Thoracic aorta (tissue), 2 donors: ENCODE measurements at regions not wholly inside any gene's neighbourhood (a gene's known extent, or its start where the extent isn't known, plus 50 kb on each side); places are given as distances from the start of the nearest gene placed in this dataset.

Experiments used
- ATAC-seq: fragments of 150-250 bp; one replicate; pipeline ENCODE4 v1.8.0; 2017; ENCODE audit warnings: low read depth; ENCODE audit not compliant: insufficient number of reproducible peaks, low FRiP score
- DNase-seq: peaks from one replicate; pipeline ENCODE4 v3.0.0-alpha.2; 2020; ENCODE audit warnings: low spot score
- H3K27ac ChIP-seq, 2 donors: fragments of 200-600 bp; sonication (generic); 1 replicate in 1 of 2; 2 replicates in 1 of 2; pipeline ENCODE4 v1.5.1; 2016; ENCODE audit warnings: mild to moderate bottlenecking in 2 of 2, moderate library complexity in 2 of 2
- H3K27me3 ChIP-seq: fragments of 200-600 bp; sonication (generic); replicated peaks from 2 replicates; pipeline ENCODE4 v1.6.0; 2016; ENCODE audit warnings: mild to moderate bottlenecking; ENCODE audit not compliant: insufficient read depth
- H3K36me3 ChIP-seq: fragments of 200-600 bp; sonication (generic); one replicate; pipeline ENCODE4 v1.5.1; 2016
- H3K4me1 ChIP-seq, 2 donors: fragments of 200-600 bp; sonication (generic); 1 replicate in 1 of 2; 2 replicates in 1 of 2; pipeline versions ENCODE4 v1.5.1 to v1.6.0; 2016; ENCODE audit warnings: low read depth in 2 of 2, mild to moderate bottlenecking in 1 of 2; ENCODE audit not compliant: control insufficient read depth in 1 of 2
- H3K4me3 ChIP-seq: fragments of 200-600 bp; sonication (generic); 2 replicates; pipeline ENCODE4 v1.5.1; 2016; ENCODE audit warnings: mild to moderate bottlenecking
- H3K9me3 ChIP-seq: fragments of 200-600 bp; sonication (generic); 2 replicates; pipeline ENCODE4 v1.5.1; 2016
- TF ChIP-seq, protein P1 (sequence below): fragments of 200-600 bp; sonication (generic); IDR thresholded peaks from one replicate; pipeline ENCODE4 v1.5.1; 2019; ENCODE audit warnings: antibody characterized with exemption

- Histone ChIP-seq H3K27me3 (no peaks in the 10 kb centered on the region), H3K4me1 (no peaks in the 10 kb centered on the region), H3K27ac (no peak overlapping the region), H3K36me3 (no peaks in the 10 kb centered on the region), H3K4me3 (no peak overlapping the region), H3K9me3 (no peaks in the 10 kb centered on the region)
- ATAC-seq (no peak), DNase-seq (no peak)
- TF ChIP-seq, protein P1, sequence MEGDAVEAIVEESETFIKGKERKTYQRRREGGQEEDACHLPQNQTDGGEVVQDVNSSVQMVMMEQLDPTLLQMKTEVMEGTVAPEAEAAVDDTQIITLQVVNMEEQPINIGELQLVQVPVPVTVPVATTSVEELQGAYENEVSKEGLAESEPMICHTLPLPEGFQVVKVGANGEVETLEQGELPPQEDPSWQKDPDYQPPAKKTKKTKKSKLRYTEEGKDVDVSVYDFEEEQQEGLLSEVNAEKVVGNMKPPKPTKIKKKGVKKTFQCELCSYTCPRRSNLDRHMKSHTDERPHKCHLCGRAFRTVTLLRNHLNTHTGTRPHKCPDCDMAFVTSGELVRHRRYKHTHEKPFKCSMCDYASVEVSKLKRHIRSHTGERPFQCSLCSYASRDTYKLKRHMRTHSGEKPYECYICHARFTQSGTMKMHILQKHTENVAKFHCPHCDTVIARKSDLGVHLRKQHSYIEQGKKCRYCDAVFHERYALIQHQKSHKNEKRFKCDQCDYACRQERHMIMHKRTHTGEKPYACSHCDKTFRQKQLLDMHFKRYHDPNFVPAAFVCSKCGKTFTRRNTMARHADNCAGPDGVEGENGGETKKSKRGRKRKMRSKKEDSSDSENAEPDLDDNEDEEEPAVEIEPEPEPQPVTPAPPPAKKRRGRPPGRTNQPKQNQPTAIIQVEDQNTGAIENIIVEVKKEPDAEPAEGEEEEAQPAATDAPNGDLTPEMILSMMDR: no peak
Observed at GRCh38 chr16:58913456-58913855, 179.3 kb upstream of the GOT2 start.

GRCh38 chr16:58912571-58912970 lies 178.5 kb upstream of the GOT2 start:
- Histone ChIP-seq H3K36me3 (no peaks in the 10 kb centered on the region), H3K27me3 (no peaks in the 10 kb centered on the region), H3K4me3 (no peak overlapping the region), H3K9me3 (no peaks in the 10 kb centered on the region), H3K4me1 (no peaks in the 10 kb centered on the region), H3K27ac (no peak overlapping the region)
- ATAC-seq (no peak), DNase-seq (no peak)
- TF ChIP-seq, protein P1: no peak

DNA sequence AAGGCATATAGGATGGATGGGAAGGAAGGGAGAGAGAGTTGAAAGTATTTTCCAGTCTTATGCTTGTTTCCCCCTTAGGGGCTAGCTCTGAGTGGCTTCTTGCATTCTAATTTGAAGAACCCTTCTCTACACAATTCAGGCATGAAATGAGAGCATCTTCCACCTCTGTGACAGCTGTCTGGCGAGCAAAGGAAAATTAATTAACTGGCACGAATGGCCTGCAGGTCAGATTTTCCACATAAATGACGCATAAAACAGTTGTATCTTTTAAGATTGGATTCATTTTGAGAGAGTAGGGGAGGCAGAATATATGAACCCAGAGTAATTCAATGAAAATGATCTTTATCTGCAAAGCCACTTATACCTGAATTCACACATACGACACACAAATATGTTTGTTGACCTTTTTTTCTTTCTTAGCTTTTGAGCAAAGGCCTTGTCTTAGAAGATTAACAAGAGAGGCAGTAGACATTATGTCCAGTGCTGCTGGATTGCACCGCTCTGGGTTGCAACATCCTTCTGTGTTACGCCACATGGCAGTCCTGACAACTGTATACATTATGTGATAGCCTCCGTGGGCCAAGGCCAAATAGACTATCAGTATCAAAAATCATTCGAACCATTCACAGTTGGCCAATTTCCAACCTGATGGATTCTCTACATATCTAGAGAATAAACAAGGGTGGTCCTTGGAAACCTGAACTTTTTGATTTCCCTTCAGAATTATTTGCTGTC lies 173.0 kb upstream of the GOT2 start:
- Histone ChIP-seq H3K27me3 (no peaks in the 10 kb centered on the region), H3K4me3 (no peak overlapping the region), H3K36me3 (no peaks in the 10 kb centered on the region), H3K27ac (no peak overlapping the region), H3K4me1 (no peaks in the 10 kb centered on the region), H3K9me3 (no peaks in the 10 kb centered on the region)
- ATAC-seq (no peak), DNase-seq (no peak)
- TF ChIP-seq, protein P1: no peak

- Histone ChIP-seq H3K27me3 (no peaks in the 10 kb centered on the region), H3K36me3 (no peaks in the 10 kb centered on the region), H3K4me1 (no peaks in the 10 kb centered on the region), H3K27ac (no peak overlapping the region), H3K9me3 (no peaks in the 10 kb centered on the region), H3K4me3 (no peak overlapping the region)
- TF ChIP-seq, protein P1: no peak
- no peak for DNase-seq
- no peak for ATAC-seq
Observed at GRCh38 chr16:58904291-58904690, 170.2 kb upstream of the GOT2 start.

- DNase-seq: no peak
- no peak for ATAC-seq
- H3K27ac ChIP-seq: no peak overlapping the region
- H3K36me3 ChIP-seq: no peaks in the 10 kb centered on the region
- no peaks in the 10 kb centered on the region for H3K27me3 ChIP-seq
- H3K9me3 ChIP-seq: no peaks in the 10 kb centered on the region
- no peak overlapping the region for H3K4me3 ChIP-seq
- H3K4me1 ChIP-seq: no peaks in the 10 kb centered on the region
- TF ChIP-seq, protein P1: no peak
Observed at GRCh38 chr16:58889516-58889915, 155.4 kb upstream of the GOT2 start.
